ENCODE measurements at regions not wholly inside any gene's neighbourhood (a gene's known extent, or its start where the extent isn't known, plus 50 kb on each side); places are given as distances from the start of the nearest gene placed in this dataset.

- TF ChIP-seq CTCF (conservative IDR thresholded peaks at IDR 0.05; ENCODE audit: control insufficient read depth, insufficient read depth, low read depth, low read length) = no peak
- H3K4me3 ChIP-seq (ENCODE audit: control insufficient read depth, low read depth, low read length) = no peak overlapping the region
- DNase-seq (ENCODE audit: low read depth) = no peak
These were observed 101.8 kb downstream of the MAGEC1 start for GRCh38 chrX:142005532-142005931.

DNA sequence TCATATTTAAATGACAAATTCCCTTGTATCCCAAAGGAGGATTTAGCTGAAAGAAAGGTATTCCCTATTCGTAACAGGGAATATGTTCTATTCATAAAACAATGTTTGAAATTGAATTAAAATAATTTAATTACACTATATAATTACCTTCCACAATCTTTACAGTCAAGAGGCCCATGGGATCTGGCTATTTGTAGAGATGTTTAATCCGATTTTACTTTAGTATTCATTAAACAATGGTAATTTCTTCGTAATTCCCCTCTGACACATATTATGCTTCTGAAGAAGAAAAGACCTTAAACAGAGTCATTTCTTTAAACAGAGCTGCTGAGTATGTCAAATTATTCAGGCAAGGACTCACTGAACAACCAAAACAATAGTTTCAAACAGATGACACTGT is 98.8 kb downstream of the MAGEC1 start:
- H3K4me3 ChIP-seq (ENCODE audit: control insufficient read depth, low read depth, low read length) = no peak overlapping the region
- TF ChIP-seq CTCF (conservative IDR thresholded peaks at IDR 0.05; ENCODE audit: control insufficient read depth, insufficient read depth, low read depth, low read length) = no peak
- no peak for DNase-seq (ENCODE audit: low read depth)

- H3K4me3 ChIP-seq (ENCODE audit: control insufficient read depth, low read depth, low read length) = no peak overlapping the region
- DNase-seq (ENCODE audit: low read depth) = no peak
- TF ChIP-seq CTCF (conservative IDR thresholded peaks at IDR 0.05; ENCODE audit: control insufficient read depth, insufficient read depth, low read depth, low read length) = no peak
These were observed 98.2 kb downstream of the MAGEC1 start for GRCh38 chrX:142001934-142002333.

DNA sequence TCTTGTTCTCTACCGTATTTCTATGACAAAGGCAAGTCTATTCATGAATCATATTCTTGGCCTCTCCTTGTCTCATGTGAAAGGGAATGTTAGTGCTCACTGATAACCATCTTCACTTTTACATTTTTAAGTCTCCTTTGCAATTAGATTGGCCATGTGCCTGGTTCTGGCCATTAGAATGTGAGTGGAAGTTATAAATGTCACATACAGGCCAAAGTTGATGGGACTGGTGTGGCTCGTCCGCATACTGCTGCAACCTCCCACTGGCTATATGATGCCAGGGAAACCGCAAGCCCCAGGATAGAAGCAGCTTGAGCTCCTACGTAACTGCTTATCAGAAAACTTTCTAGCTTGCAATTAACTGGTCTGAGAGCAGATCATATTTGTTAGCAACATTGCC is 86.1 kb downstream of the MAGEC1 start:
- TF ChIP-seq CTCF (conservative IDR thresholded peaks at IDR 0.05; ENCODE audit: control insufficient read depth, insufficient read depth, low read depth, low read length) = no peak
- no peak for DNase-seq (ENCODE audit: low read depth)
- H3K4me3 ChIP-seq (ENCODE audit: control insufficient read depth, low read depth, low read length) = no peak overlapping the region

DNA sequence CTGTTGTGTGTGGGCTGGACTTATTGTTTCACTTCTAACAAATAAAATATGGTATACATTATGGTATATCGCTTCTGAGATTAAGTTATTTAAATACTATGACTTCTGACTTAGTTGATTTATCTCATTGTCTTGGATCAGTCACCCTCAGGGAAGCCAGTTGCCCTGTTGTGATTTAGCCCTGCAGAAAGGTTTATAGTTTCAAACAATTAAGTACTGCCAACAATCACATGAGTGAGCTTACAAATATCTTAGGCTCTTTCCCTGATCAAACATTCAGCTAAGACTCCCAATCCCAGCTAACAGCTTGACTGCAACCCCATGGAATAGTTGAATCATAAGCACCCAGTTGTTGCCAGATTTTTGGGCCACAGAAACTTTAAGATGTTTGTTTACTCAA is 85.4 kb downstream of the MAGEC1 start:
- no peak for DNase-seq (ENCODE audit: low read depth)
- H3K4me3 ChIP-seq (ENCODE audit: control insufficient read depth, low read depth, low read length) = no peak overlapping the region
- no peak for TF ChIP-seq CTCF (conservative IDR thresholded peaks at IDR 0.05; ENCODE audit: control insufficient read depth, insufficient read depth, low read depth, low read length)

- TF ChIP-seq CTCF (conservative IDR thresholded peaks at IDR 0.05; ENCODE audit: control insufficient read depth, insufficient read depth, low read depth, low read length) = no peak
- DNase-seq (ENCODE audit: low read depth) = no peak
- H3K4me3 ChIP-seq (ENCODE audit: control insufficient read depth, low read depth, low read length) = no peak overlapping the region
These were observed 78.6 kb downstream of the MAGEC1 start for GRCh38 chrX:141982296-141982695.

DNA sequence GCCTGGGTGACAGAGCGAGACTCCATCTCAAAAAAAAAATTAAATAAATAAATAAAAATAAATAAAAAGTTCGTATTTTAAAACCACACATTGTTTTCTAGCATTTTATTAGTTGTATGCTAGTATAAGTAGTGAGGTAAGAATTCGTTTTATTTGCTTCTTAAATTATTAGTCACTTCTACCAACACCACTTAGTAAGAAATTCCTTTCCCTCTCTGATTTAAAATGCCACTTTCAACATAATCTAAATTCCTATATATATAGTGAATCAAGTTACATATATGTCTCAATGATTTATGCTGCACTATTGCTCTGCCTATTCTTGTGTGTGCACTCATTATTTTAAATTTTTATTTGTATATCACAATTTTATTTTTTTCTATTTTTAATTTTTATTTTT is 72.1 kb downstream of the MAGEC1 start:
- TF ChIP-seq CTCF (conservative IDR thresholded peaks at IDR 0.05; ENCODE audit: control insufficient read depth, insufficient read depth, low read depth, low read length) = no peak
- no peak overlapping the region for H3K4me3 ChIP-seq (ENCODE audit: control insufficient read depth, low read depth, low read length)
- no peak for DNase-seq (ENCODE audit: low read depth)

Measured in fibroblast of mammary gland (primary cell).